ENCODE measurements at regions not wholly inside any gene's neighbourhood (a gene's known extent, or its start where the extent isn't known, plus 50 kb on each side); places are given as distances from the start of the nearest gene placed in this dataset.

GRCh38 chr2:589281-590130 is 87.7 kb downstream of the TMEM18 start:
- Mint-ChIP-seq H3K36me3 (ENCODE audit: low read depth) (0 out of 2 replicates have a peak, but pooled peaks cover 5% of the 10 kb centered on the region), H3K9me3 (peaks cover 21% of the 10 kb centered on the region; the same call in 1 of the 2 replicates), H3K27ac (no peak overlapping the region), H3K27me3 (ENCODE audit: insufficient read depth) (peaks cover 4% of the 10 kb centered on the region; the same call in 1 of the 2 replicates), H3K4me3 (no peak overlapping the region), H3K4me1 (ENCODE audit: low read depth) (no peaks in the 10 kb centered on the region)
- DNase-seq = no peak
- no peak for TF ChIP-seq CTCF (IDR thresholded peaks at IDR 0.05)

- Mint-ChIP-seq H3K36me3 (ENCODE audit: low read depth) (no peaks in the 10 kb centered on the region), H3K27ac (no peak overlapping the region), H3K4me1 (ENCODE audit: low read depth) (no peaks in the 10 kb centered on the region), H3K4me3 (no peak overlapping the region), H3K27me3 (ENCODE audit: insufficient read depth) (peaks cover 4% of the 10 kb centered on the region; the same call in 1 of the 2 replicates), H3K9me3 (peaks cover 11% of the 10 kb centered on the region; the same call in 1 of the 2 replicates)
- TF ChIP-seq CTCF (IDR thresholded peaks at IDR 0.05) = no peak
- no peak for DNase-seq
These were observed 89.0 kb downstream of the TMEM18 start for GRCh38 chr2:588074-588645.

GRCh38 chr2:587087-587960 is 89.9 kb downstream of the TMEM18 start:
- no peak for DNase-seq
- H3K9me3 Mint-ChIP-seq = peaks cover 6% of the 10 kb centered on the region
- H3K4me3 Mint-ChIP-seq = no peak overlapping the region
- H3K36me3 Mint-ChIP-seq (ENCODE audit: low read depth) = no peaks in the 10 kb centered on the region
- no peaks in the 10 kb centered on the region for H3K4me1 Mint-ChIP-seq (ENCODE audit: low read depth)
- H3K27me3 Mint-ChIP-seq (ENCODE audit: insufficient read depth) = peaks cover 4% of the 10 kb centered on the region; the same call in 1 of the 2 replicates
- TF ChIP-seq CTCF (IDR thresholded peaks at IDR 0.05) = no peak
- H3K27ac Mint-ChIP-seq = no peak overlapping the region

GRCh38 chr2:586641-587076 is 90.5 kb downstream of the TMEM18 start:
- Mint-ChIP-seq H3K36me3 (ENCODE audit: low read depth) (no peaks in the 10 kb centered on the region), H3K9me3 (peaks cover 10% of the 10 kb centered on the region), H3K4me1 (ENCODE audit: low read depth) (no peaks in the 10 kb centered on the region), H3K27ac (no peak overlapping the region), H3K27me3 (ENCODE audit: insufficient read depth) (peaks cover 4% of the 10 kb centered on the region; the same call in 1 of the 2 replicates), H3K4me3 (no peak overlapping the region)
- DNase-seq = no peak
- TF ChIP-seq CTCF (IDR thresholded peaks at IDR 0.05) = no peak

Data from HFFc6 (cell line).